HuH-7 (cell line): ENCODE measurements at regions not wholly inside any gene's neighbourhood (a gene's known extent, or its start where the extent isn't known, plus 50 kb on each side); places are given as distances from the start of the nearest gene placed in this dataset.

Experiments
- DNase-seq: peaks from one replicate; pipeline ENCODE4 v3.0.0; 2011; ENCODE audit warnings: low spot score

DNA sequence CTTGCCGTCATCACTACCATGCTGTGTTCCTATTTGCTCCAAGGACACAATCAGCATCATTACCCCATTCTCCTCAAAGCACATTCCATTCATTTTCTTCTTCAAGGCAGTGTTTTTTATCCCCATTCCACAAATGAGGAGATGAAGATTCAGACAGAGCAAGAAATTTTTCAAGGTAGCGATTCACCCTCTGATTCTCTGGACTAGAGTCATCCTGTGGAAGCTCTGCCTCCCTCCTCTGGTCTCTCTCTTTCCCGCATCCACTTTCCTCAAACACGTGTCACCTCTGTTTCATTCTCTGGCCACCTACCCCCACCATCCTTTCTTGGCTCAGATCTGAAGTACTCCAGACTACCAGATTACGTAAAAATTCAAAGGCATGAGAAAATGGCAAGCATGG is 297.9 kb downstream of the SOX11 start:
- no peak for DNase-seq

DNA sequence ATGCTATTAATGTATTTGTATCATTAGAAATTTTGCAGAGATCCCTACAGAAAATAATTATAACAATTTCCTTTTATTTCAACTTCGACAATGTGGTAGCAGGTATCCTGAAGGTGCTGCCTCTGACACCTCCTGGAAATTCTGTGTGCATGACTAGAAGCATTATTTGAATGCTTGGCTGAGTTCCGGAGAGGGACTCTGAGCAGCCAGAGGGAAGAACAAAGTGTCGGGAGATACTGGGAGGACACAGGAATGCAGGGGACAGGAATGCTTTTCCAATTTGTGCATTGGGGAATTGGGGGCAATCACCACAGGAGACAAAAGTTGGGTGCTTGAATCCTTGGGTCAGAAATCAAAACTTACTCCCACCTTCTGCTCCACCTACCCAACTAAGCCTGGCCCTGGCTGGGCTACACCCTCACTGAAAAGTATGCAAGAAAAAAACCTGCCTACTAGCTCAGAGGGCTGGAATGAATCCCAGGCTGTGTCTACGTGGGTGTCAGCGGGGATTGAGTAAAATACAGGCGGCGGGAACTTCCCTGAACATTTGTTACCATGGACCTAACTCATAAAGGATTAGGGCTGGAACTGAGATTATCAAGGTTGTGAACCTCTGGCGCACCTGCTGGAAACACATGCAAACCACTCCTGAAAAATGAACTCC is 299.3 kb downstream of the SOX11 start:
- no peak for DNase-seq

DNA sequence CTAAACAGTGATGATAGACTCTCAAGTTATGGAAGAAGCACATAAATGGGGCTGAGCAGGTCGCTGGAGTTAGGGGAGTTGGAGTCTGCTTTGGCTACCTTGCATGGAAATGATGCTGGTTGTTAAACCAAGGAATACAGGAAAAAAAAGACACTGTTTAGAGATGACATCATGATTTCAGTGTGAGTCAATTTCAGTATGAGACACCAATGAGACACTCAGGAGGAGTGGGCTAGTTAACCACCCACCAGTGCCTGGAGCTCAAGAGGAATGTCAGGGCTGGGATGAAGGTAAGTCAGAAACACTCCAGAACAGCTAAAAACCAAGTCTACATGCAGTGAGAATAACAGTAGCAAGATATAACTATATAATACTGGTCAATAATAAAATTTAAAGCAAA is 303.6 kb downstream of the SOX11 start:
- no peak for DNase-seq

DNA sequence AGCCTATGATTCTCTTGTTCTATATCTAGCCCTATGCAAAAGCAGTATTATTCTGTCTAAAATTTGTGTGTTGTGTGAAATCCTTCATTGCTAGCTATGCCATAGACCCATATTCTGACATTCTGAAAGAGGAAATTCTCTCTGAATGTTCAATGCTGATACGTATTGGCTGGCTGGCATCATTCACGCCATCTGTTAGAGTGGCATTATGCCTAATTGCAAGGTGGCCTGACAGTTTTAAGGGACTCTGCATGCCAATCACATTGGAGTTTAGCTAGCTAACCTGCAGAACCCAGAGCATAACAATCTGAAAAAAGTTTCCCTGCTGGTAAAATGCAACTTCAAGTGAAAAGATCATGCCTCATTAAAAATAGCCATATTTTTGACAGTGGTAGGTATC is 316.0 kb downstream of the SOX11 start:
- no peak for DNase-seq

DNA sequence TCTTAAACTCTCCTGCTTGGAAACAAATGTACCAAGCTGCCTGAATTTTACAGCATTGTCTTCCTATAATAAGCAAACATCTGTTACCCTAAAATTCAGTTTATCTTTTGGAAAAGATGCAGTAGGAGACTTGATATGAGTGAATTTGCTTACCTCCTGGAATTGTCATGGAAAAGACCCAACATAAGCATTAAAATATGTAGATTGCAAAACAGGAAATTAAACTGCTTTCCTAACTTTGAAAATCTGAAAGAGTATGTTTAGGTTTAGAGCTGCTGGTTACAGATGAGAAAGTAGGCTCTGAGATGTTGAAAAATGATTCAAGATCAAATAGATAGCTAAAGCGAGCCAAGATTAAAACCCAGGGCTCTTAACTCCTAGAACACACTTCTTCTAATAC is 316.5 kb downstream of the SOX11 start:
- DNase-seq = no peak

DNA sequence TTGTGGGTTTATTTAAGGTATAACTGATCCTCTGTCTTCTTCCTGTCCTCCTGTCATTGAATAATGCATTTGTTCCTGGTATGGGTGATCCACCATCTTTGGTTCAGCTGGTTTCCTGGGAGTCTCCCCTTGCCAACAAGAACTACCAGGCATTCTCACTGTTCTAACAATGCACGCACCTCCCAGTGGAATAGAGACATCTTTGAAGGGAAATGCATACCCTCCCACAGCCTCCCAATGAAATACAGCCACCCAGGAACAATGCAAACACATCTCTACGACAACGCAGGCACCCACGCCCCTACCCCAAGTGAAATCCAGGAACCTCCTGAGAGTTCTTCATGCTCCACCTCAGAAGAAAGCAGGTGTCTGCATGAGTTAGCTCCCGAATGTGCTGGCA is 318.0 kb downstream of the SOX11 start:
- DNase-seq = no peak

- DNase-seq = no peak
These were observed 319.7 kb downstream of the SOX11 start for GRCh38 chr2:6011921-6012320.

GRCh38 chr2:6017736-6018286 is 325.6 kb downstream of the SOX11 start:
- no peak for DNase-seq

DNA sequence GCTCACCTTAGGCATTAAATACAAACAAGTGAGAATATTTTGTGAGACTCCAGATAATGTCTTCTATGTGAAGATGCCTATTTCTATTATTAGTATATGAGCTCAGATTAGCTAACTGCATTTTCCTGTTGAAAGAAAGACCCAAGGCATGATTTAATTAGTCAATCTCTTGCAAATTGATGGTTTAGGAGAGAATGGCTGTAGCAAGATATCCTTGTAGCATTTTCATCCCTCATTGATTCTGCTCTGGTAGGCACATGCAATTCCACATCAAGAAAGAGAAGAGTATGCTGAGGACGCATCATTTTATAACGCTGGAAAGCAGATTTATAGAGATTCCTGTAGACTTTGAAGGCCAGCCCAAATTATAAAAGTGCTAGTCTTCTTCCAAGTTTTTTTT is 332.0 kb downstream of the SOX11 start:
- no peak for DNase-seq

- no peak for DNase-seq
These were observed 332.6 kb downstream of the SOX11 start for GRCh38 chr2:6024784-6025183.

DNA sequence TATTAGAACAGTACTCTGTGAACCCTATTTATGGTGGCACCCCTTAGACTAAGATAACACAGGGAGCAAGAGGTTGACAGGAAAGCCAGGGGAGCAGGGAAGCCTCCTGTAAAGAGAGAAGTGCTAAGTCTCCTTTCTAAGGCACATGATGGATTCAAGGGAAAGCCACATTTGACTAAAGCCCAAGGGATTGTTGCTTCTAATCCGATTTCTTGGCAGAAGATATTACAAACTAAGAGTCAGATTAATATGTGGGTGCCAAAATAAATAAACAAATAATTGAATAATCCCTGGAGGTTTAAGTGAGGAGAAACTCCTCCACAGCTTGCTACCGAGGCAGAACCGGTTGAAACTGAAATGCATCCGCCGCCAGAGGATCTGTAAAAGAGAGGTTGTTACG is 333.2 kb downstream of the SOX11 start:
- DNase-seq = no peak

DNA sequence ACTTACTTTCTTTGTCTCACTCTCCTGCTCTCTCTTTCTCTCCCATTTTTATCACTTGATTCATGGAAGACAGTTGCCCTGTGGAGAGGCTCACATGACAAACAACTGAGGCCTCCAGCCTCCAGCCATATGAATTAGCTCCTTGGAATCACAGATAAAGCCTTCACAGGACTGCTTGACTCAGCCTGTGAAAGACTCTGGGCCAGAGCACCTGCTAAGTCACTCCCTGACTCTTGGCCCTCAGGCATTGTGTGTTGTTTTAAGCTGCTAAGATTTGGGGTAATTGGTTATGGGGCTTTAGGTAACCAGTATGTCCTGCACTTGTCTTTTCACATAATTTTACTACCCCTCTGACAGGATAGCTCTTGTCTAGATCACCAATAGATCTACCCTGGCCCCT is 334.9 kb downstream of the SOX11 start:
- DNase-seq = no peak

DNA sequence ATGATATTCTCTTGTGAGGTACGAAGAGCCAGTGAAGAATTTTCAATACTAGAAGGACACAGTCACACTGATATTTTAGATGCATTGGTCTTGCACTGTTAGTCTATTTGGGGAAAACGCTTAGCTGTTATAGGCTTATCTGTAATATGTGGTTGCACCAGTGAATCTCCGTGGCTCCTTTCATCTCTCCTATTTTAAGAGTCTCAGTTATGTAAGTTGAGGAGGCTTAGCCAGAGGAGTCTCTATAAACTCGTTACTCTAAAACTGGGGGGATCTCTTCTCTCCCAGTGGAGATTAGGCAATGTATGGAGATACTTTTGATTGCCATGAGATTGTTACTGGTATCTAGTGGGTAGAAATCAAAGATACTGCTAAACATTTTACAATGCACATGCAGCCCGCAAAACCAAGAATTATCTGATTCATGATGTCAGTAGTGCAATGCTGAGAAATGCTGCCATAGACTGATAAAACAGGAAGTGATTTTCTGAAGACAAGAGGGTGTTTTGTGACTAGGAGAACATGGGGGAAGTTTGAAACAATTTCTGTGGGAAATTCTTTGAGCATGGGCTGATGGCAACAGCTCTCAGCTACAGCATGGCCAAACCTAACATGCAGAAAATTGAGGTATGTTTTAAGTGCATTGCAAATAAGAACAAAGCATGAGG is 339.1 kb downstream of the SOX11 start:
- no peak for DNase-seq

DNA sequence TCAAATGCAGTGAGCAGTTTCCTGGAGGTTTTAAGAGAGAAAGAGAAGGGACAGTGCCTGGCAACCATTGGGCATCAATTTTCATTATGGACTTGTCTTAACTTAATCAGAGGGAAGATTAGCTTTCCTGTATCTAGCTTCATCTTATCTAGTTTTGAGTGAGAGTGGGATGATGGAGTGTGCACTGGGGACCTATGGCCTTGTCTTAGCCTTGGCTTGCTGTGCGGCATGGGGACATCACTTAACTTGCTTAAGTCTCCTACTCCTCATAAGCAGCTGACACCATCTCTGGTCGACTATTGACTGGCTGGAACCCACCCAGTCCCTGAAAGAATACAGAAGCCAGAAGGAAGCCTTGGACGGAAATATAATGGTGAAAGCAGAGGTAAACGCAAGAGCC is 344.0 kb downstream of the SOX11 start:
- no peak for DNase-seq

DNA sequence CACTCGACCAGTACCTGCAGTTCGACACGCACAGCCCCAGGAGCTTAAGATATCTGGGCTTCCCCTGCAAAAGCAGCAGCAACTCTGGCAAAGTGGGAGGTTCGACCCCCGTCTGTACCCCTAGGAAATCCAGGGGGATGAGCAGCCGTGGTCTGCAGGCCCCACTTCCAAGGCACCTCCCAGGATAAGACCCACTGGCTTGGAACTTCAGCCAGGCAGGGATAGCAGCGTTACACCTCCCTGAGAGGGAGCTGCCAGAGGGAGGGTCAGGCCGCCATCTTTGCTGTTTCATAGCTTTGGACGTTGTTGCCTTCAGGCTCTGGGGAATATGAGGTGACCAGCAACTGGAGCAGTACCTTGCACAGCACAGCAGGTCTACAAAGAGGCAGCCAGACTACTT is 351.1 kb downstream of the SOX11 start:
- DNase-seq = no peak

DNA sequence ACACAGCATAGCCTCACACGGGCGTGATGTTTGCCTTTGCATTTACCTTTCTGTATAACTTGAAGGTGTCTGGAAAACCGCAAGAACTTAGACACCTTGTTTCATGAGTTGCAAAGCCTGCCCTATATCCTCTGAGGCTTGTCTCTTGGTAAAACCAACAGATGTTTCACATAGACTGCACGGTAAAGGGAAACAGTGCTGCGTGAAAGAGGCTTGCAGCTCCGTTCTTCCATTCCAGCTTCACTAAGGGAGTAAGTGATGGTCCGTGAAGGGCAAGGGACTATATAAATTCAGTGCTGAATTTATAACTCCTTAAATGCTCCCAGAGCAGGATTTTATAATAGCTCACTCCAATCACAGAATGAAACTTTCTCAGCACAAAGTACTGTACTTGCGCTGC is 360.5 kb downstream of the SOX11 start:
- DNase-seq = no peak

GRCh38 chr2:6053743-6054142 is 361.6 kb downstream of the SOX11 start:
- no peak for DNase-seq

DNA sequence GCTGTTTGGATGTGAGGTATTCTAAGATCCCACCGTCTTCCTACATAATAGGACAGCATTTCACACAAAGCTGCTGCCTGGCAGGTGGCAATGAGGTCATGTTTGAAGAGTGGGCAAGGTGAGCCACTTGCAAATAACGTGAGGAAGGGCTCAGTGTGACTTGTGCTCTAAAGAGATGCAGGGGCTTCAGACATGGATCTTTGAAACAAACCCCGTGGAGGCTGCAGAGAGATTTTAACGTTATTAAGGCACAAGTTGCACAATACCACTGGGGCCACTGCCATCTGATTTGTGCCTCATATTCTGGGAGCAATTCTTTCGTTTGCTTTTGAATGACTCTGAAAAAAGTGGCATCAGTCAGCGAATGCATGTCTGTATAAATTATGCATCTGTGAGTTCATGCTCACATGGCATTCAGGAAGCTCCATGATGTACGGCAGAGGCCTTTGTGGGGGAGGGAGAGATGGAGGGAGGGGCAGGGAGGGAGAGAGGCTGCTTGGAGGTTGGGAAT is 362.0 kb downstream of the SOX11 start:
- DNase-seq = no peak

DNA sequence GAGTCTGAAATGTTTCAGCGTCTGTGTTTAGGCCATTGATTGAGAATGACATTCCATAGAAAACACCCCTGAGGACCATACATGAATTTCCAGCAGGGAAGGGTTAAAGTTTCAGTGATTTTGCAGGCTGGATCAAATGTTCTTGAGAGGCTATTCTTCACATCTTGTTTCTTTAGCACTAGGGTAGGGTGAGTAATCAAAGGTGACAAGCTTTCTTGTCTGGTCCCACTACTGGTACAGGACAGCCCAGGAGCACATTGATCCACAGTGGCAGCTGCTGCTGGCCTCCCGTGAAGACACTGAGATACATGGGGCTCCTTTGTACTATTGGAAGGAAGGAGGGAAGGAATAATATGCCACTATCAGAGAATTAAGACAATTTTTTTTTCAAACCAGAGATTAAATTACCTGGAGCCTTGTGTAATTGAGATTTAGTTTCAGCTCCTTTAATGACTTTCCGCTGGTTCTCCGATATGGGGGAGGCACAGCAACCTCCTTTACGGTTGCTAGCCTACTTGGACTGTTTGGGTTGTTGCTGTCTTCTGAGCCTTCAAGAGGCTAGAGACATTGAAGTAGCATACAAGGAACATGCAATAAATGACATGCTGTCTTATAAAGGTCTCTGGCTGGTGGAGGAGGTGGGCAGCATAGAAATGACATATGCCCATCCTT is 368.9 kb downstream of the SOX11 start:
- DNase-seq = no peak

GRCh38 chr2:6064757-6065156 is 372.6 kb downstream of the SOX11 start:
- no peak for DNase-seq

GRCh38 chr2:6065703-6066102 is 373.5 kb downstream of the SOX11 start:
- no peak for DNase-seq

DNA sequence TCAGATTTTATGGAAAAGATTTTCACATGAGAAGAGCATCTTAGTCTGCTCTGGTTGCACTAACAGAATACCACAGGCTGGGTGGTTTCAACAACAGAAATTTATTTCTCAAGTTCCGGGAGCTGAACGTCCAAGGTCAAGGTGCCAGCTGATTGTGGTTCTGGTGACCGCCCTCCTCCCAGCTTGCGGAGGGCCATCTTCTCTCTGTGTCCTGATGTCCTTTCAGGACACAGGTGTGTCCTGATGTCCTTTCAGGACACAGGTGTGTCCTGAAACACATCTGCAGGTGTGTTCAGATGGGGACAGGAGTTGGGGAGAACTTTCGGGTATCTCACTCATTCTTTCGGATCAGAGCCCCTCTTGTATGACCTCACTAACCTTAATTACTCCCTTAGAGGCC is 374.9 kb downstream of the SOX11 start:
- no peak for DNase-seq

DNA sequence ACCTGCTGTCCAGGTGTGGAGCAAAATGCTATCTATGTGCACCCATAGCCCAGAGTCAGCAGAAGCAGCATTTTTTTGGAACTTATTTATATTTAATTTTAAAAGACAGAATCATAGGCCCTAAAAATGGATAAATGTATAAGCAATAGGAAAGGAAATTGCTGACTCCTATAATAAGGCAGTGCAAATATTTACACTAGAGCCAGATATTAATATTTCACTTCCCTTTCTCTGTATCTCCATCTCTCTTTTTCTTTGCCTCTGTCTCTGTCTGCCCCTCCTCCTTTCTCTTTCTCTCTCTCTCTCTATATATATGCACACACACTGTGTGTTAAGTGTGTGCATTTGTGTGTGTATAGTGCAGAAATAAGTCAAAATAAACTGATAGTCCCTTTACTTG is 375.6 kb downstream of the SOX11 start:
- no peak for DNase-seq
